GM10248 (cell line): ENCODE measurements at regions not wholly inside any gene's neighbourhood (a gene's known extent, or its start where the extent isn't known, plus 50 kb on each side); places are given as distances from the start of the nearest gene placed in this dataset.

ENCODE experiments used
- CTCF ChIA-PET: fragments of 300-600 bp; sonication (Branson Sonifier 250); formaldehyde crosslinking; extraction: SDS; loops from one replicate; lab custom pipeline; 2021; ENCODE audit warnings: antibody characterized with exemption; lab: Yijun Ruan, JAX
- POLR2A ChIA-PET: fragments of 350-650 bp; sonication (Branson Sonifier 250); formaldehyde crosslinking; extraction: SDS; loops from one replicate; lab custom pipeline; 2020; ENCODE audit warnings: antibody characterized with exemption; lab: Yijun Ruan, JAX
- DNase-seq: peaks from one replicate; pipeline ENCODE4 v3.0.0; 2012; ENCODE audit errors: extremely low spot score
- CTCF ChIP-seq: IDR thresholded peaks from 2 replicates; pipeline ENCODE4 v1.5.1; 2012; ENCODE audit warnings: mild to moderate bottlenecking, low read depth; ENCODE audit errors: extremely low read depth, missing control alignments, control extremely low read depth

DNA sequence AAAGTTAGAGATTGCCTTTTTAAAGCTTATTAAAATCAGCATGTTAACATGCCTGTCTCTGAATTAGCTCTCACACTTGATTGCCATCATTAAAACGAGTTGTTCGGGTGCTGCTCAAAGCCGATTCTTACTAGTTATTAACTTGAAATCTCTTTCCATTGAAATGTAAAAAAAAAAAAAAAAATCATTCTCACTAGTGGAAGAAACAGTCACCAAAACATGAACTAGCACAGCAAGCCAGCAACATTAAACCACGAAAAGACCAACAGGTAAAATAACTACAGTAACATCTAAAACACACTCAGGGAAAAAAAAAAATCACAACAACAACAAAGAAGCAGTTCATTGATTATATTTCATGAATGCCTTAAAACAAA is 264.5 kb downstream of the MEIS1 start:
- POLR2A ChIA-PET: no interaction called here

GRCh38 chr2:66699793-66700676 is 265.1 kb downstream of the MEIS1 start:
- DNase-seq: no peak

More for the DNA sequence above, 264.5 kb downstream of the MEIS1 start:
- DNase-seq: no peak
- TF ChIP-seq CTCF: no peak
- CTCF ChIA-PET: interaction anchor here (1.4 to 1.5 kb wide), 2 partner anchors 10 to 12 kb away, joined by 3 to 5 read pairs; no protein-coding TSS in a partner anchor

GRCh38 chr2:66700677-66701066 is 265.7 kb downstream of the MEIS1 start:
- CTCF ChIA-PET: no interaction called here
- DNase-seq: no peak
- TF ChIP-seq CTCF: no peak
- POLR2A ChIA-PET: no interaction called here

More at GRCh38 chr2:66699793-66700676, 265.1 kb downstream of the MEIS1 start:
- no peak for TF ChIP-seq CTCF
- POLR2A ChIA-PET: no interaction called here
- CTCF ChIA-PET: interaction anchor here (1.5 kb wide), 1 partner anchor 9 kb away, joined by 5 read pairs; no protein-coding TSS in a partner anchor

- ChIA-PET CTCF (no interaction called here), POLR2A (no interaction called here)
- TF ChIP-seq CTCF: no peak
- DNase-seq: no peak
Measured at GRCh38 chr2:66701251-66701650, 266.3 kb downstream of the MEIS1 start.

- ChIA-PET CTCF (no interaction called here), POLR2A (no interaction called here)
- no peak for DNase-seq
- TF ChIP-seq CTCF: no peak
Measured at GRCh38 chr2:66701656-66702055, 266.7 kb downstream of the MEIS1 start.

DNA sequence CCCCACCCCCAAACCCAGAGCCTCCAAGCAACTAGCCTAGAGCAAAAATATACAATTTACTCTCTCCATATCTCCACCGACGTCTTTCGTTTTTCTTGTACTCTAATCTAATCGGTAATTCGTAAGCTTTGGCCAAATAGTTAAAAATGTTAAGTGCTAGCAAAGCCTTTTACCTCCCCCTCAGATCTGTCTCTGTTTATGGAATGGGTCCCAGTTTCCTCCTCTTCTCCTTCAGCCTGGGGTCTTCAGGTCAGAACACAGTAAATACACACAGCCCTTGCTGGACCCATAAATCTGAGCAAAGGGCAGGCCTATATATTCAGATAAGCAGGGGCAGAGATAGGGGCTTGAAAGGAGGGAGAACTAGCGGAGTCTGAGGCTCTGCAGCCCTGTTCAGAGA is 267.4 kb downstream of the MEIS1 start:
- no peak for TF ChIP-seq CTCF
- DNase-seq: no peak
- CTCF ChIA-PET: no interaction called here
- POLR2A ChIA-PET: no interaction called here
